ENCODE measurements at regions not wholly inside any gene's neighbourhood (a gene's known extent, or its start where the extent isn't known, plus 50 kb on each side); places are given as distances from the start of the nearest gene placed in this dataset.

- intact Hi-C loops (cut with micrococcal nuclease): no loop called here
Observed at GRCh38 chr1:115233598-115233997, 104.5 kb downstream of the NGF start.

GRCh38 chr1:115230281-115230680, 107.8 kb downstream of the NGF start:
- intact Hi-C loops (cut with micrococcal nuclease): no loop called here

GRCh38 chr1:115229016-115229415, 109.0 kb downstream of the NGF start:
- intact Hi-C loops (cut with micrococcal nuclease): no loop called here

GRCh38 chr1:115228191-115228590, 109.9 kb downstream of the NGF start:
- intact Hi-C loops (cut with micrococcal nuclease): loop anchor here (1.0 kb wide), 1 partner anchor 13 kb away; no protein-coding TSS in a partner anchor

GRCh38 chr1:115227346-115228082, 110.5 kb downstream of the NGF start:
- intact Hi-C loops (cut with micrococcal nuclease): loop anchor here (1.0 kb wide), 1 partner anchor 14 kb away; no protein-coding TSS in a partner anchor

GRCh38 chr1:115225993-115226685, 111.9 kb downstream of the NGF start:
- intact Hi-C loops (cut with micrococcal nuclease): no loop called here

GRCh38 chr1:115224636-115225035, 113.4 kb downstream of the NGF start:
- intact Hi-C loops (cut with micrococcal nuclease): no loop called here

GRCh38 chr1:115222616-115223402, 115.2 kb downstream of the NGF start:
- intact Hi-C loops (cut with micrococcal nuclease): no loop called here

GRCh38 chr1:115220340-115221270, 117.4 kb downstream of the NGF start:
- intact Hi-C loops (cut with micrococcal nuclease): no loop called here

- intact Hi-C loops (cut with micrococcal nuclease): no loop called here
Observed at GRCh38 chr1:115219927-115220326, 118.1 kb downstream of the NGF start.

- intact Hi-C loops (cut with micrococcal nuclease): no loop called here
Observed at GRCh38 chr1:115218699-115219098, 119.3 kb downstream of the NGF start.

- intact Hi-C loops (cut with micrococcal nuclease): no loop called here
Observed at GRCh38 chr1:115218034-115218405, 120.0 kb downstream of the NGF start.

GRCh38 chr1:115217150-115218033, 120.7 kb downstream of the NGF start:
- intact Hi-C loops (cut with micrococcal nuclease): no loop called here

- intact Hi-C loops (cut with micrococcal nuclease): no loop called here
Observed at GRCh38 chr1:115215703-115216521, 122.1 kb downstream of the NGF start.

- intact Hi-C loops (cut with micrococcal nuclease): no loop called here
Observed at GRCh38 chr1:115215110-115215509, 122.9 kb downstream of the NGF start.

- intact Hi-C loops (cut with micrococcal nuclease): no loop called here
Observed at GRCh38 chr1:115214098-115214497, 124.0 kb downstream of the NGF start.

- intact Hi-C loops (cut with micrococcal nuclease): no loop called here
Observed at GRCh38 chr1:115213130-115213529, 123.8 kb upstream of the TSPAN2 start.

GRCh38 chr1:115211071-115211745, 121.9 kb upstream of the TSPAN2 start:
- intact Hi-C loops (cut with micrococcal nuclease): no loop called here
